NCI-H510A (cell line): ENCODE measurements at regions not wholly inside any gene's neighbourhood (a gene's known extent, or its start where the extent isn't known, plus 50 kb on each side); places are given as distances from the start of the nearest gene placed in this dataset.
"Not testable (repeated sequence)": the region's sequence is repeated elsewhere in the genome, so short reads cannot be mapped to it uniquely, and the experiment has no call there.

ENCODE experiments used
- DNase-seq: peaks from one replicate; lab custom pipeline; 2025; lab: John Stamatoyannopoulos, UW

DNA sequence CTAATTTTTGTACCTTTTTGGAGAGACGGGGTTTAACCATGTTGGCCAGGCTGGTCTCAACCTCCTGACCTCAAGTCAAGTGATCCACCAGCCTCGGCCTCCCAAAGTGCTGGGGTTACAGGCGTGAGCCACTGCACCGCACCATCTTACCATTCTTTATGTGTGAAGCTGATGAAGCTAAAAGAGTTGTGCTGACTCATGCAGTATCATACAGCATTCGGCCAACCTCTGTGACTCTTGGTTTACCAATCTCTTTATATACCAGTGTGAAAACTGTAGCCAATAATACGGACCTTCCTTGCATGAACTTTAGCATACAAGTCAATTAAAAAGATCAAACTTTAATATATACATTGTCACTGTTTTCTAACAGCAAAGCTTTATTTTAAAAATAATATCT is 878.2 kb upstream of the MBL2 start:
- no peak for DNase-seq

DNA sequence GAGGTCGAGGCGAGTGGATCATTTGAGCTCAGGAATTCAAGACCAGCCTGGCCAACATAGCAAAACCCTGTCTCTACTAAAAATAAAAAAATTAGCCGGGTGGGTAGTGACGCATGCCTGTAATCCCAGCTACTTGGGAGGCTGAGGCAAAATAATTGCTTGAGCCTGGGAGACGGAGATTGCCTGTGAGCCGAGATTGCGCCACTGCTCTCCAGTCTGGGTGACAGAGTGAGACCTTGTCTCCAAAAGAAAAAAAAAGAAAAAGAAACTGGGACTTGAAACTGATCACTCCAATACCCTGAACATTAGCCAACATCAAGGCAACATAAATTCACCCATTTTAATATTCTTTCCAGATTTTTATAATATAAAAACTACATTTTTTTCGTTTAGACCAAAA is 874.6 kb upstream of the MBL2 start:
- DNase-seq = not testable (repeated sequence)

DNA sequence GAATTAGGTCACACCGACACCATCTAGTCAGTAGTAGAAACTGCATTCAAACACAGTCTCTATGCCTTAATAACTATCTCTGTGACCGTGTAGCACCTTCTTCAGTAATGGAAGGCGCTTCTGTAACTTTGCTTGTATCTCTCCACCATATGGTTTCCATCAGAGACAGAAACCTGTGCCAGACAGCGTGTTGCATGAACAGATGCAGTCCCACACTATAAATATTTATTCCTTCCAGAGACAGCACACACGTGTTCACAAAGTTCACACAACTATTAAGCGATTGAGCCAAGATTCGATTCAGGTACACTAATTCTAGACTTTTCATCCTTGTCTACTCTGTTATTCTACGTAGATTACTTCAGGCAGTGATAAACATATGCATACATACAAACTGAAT is 873.9 kb upstream of the MBL2 start:
- DNase-seq = no peak

DNA sequence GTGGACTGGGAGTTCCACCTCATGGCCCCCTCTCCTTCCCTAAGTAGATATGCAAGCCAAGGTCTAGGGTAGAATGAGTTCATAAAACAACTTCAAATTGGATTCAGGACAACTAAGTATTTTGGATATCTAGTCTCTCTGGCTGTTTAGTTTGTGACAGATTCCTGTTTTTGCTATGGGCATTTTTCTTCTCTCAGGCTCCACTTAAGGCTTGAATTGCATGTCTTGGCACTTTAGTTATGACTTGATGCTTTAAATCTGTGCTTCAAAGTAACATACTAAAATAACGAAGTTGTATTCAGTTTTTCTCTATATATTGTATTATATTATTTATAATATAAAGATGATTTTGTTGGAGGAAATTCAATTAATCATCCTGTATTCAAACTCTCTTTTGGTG is 873.4 kb upstream of the MBL2 start:
- no peak for DNase-seq

DNA sequence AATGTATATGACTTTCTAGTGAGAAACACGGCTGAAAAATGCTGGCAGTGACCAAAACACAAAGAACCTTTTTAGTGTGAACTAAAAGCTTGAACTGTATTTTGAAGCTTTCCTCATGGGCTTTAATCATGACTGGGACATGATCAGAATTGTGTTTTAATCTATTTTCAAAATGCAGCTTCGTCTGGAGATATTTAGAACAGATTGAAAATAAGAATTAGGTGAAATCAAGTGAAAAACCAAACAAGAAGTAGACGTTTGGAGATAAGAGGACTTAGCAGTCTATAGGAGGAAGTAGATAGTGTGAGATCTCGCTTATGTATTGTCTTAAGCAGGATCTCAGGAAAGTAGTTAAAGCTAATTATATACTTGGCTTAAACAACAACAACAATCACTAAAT is 865.4 kb upstream of the MBL2 start:
- no peak for DNase-seq

DNA sequence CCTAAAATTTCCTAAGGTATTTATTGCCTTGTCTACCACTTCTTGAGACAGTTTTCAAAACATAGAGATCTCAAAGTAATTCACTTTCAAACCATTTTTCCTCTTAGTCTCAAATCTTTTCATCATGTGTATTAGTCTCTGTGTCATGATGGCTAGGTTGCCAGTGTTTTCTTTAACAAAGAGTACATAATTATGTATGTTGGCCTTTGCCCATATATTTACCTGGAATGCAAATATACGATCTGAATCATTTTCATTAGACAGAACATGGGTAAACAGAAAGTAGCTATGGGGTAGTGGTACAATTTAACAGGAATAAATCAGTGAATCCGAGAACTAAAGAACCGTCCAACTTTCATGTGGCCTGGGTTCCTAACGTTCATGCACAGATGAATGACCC is 852.1 kb upstream of the MBL2 start:
- DNase-seq = no peak

DNA sequence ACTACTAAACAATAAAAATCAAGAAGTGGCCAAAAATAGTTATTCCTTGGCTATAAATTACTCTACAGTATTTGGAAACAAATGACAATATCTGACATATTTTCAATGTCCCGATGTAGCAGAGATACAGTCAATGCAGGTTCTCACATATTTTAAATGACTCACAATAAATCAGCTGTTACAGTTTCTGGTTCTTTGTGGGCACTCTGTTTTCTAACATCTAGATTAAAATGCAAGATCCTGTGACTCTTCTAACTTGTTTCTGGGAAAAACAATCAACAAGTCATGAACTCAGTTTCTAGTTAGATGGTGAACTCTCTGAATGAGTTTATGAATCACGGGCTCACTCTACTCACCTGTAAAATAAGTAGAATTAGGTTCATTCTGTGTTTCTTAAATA is 849.6 kb upstream of the MBL2 start:
- DNase-seq = no peak

DNA sequence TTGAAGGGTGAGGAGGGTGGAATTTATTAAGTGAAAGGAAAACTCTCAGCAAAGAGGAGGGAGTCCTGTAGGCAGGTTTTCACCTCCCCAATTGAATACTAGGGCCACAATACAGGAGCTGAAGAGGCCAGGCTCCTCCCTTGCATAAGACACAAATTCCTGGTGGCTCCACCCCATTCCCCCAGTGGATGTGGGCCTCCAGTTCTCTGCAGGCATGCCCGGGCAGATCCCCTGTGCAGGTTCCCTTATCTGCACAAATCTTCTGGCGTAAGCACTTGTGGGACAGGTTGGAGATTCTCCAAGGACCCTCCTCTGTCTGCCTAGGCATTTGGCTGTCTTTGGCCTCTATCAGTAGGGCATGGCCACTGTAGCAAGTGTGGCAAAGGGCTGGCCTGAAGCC is 847.1 kb upstream of the MBL2 start:
- DNase-seq = no peak

DNA sequence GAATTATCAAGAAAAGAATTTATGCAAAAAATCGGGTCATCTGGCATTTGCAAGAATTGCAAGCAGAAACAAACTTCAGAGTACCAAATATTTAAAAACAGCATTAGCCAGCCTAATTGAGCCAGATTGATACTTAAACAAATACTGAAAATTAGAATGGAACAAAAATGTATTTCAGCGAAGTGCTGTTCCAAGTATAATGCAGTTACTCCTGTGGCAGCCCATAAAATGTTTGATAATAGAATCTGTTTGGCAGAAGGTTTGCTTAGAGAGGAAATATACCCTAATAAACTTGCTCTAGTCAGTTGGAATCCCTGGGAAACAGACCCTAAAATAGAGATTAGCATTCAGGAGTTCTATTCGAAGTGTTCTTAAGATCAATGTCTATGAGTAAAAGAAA is 835.1 kb upstream of the MBL2 start:
- DNase-seq = no peak

DNA sequence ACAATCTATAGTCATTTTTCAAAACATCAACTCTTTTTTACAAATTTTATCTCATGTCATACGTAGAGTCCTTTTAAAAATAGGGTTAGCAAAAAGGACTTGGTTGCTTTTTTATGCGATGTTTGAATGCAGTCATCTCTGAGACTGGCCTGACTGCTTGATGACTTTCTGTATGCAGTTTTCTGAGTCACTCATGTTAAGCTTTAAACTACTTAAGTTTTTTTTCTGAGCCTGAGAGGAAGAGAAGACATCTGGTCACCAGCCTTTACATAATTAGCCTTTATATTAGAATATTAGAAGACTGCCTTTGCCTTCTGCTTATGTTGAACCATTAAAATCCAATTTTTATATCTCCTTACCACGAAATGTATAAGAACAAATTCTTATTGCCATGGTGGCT is 834.4 kb upstream of the MBL2 start:
- no peak for DNase-seq

DNA sequence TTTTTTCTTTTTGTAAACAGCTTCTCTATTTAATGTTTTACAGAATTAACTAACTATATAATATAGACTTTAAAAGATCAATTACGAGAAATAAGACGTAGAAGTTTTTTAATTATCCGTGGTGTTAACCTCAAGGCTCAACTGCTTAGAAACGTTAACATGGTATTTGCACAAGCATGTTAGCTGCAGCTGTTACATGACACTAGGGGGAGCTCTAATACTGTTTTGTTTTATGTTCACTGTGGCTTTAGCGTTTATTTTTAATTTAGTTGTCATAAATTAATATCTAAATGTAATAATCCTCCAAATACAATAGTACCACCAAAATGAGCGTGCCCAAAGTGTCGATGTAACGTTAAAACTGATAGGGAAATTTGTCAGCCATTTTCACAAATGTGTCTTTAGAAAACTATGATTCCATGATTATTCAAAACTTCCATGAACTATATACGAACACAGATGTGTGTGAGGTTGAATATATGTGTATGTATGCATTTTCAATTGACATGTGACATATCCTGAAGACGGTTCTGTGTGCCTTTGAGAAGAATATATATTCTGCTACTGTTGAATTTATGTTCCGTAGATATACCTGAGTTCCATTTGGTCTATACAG is 828.8 kb upstream of the MBL2 start:
- DNase-seq = no peak

DNA sequence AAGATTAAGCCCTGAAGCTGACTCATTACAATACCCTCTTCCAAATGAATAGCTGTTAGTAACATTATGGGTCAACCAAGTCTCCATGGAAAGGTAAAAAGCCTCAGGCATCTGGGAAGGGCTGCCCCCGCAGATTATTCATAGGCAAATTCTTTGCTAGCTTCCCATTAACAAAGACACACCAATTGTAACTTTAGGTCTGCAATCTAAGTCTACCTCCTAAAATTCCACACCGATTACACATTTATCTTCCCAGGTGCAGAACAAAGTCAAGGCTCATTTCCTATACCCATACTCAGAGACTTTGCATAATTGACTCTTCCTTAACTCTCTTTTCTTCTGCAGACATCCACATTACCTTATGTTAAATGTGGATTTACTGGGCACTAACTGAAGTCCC is 826.3 kb upstream of the MBL2 start:
- DNase-seq = no peak

DNA sequence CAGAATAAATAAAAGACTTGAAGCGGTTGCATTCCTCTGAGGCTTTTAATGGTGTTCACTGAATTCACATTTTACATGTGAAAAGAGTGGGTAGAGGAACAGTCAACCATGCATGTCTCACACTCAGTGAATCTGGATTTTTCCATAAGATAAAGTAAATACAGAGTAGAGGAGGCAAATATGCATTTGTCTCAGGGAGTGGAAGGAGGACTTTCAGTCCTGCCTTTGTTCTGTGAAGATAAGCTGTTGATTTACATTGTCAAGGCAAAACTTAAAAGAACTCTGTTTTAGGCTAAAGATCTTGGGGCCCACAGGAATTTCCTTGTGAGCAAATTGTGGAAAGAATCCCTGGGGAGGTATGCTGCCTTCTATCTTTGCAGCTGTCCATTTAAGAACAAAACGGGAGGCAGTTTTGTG is 825.3 kb upstream of the MBL2 start:
- DNase-seq = no peak

DNA sequence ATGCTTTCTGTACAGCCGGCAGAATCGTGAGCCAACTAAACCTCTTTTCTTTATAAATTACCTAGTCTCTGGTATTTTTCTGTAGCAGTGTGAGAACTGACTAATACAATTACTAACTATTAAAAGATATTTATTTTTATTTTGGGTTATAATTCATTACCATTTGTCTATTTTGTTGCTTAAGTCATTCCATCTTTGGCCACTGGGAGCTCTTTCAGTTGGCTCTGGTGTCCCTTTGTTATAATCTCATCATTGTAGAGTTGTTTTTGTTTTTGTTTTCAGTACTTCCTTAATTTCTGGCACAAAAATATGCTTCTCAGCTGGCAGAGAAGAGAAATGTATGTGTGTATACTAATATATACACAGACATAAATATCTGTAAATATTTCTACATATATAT is 807.9 kb upstream of the MBL2 start:
- DNase-seq = no peak

DNA sequence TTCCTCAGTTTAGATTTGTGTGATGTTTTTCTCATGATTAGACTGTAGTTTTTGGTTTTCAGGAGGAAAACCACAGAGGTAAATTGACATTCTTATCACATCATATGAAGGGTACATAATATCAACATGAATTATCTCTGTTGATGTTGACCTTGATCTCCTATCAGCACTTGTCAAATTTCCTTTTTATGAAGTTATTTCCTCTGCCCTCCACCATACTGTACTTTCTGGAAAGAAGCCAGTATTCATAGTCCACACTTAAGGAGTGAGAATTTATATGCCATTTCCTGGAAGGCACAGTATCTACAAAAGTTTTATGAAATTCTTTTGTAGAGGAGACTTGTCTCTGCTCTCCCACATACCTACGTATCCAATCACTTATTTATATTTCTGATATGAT is 807.2 kb upstream of the MBL2 start:
- no peak for DNase-seq

DNA sequence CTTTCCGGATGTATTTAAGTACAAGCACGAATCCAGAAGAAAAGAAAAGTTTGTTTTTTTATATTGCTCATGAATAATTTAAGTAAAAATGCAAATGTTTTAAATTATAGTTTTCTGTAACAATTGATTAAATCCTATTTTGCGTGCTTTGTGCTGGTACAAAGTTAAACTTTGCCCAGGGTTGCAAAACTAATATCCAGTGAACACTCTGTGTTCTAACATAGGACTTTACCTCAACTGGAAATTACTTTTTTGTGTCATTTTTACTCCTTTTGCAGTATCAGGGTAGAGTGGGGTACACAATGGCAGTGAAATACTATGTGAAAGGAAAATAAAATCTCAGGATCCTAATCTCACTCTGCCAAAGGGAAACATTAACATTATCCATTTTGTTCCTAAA is 801.4 kb upstream of the MBL2 start:
- no peak for DNase-seq

DNA sequence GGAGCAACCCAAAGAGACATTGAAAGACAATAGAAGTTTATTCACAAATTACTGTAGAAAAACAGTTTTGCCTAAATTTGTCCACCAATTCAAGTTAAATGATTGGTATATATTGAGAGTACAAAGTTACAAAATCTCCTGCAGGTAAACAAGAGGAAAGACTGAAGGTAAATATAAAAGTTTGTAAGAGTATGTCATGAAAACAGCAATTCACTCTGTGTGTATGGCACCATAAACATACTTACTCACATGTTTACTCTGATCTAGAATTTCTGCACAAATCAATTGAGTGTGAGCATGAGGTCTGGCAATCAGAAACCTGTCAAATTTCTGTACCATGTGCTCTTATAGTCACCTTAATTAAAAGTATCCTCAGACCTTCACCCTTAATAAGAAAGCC is 800.9 kb upstream of the MBL2 start:
- DNase-seq = no peak

DNA sequence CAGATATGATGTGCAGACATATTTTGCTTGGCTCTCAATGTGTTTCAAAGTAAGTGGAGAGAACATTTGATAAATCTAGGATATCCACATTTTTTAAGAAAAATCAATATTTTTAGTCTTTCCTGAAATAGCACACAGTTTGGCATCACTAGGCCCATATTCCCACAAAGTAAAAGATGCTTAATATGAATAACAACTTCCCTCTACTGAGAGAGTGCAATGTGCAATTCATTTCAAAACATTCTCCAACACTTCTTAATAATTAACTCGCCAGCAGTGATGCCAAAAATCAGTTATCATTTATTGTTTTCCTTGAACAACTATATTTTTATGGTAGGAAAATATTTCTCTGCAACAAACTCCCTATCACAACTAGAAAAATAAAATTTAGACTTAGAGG is 800.2 kb upstream of the MBL2 start:
- DNase-seq = no peak

DNA sequence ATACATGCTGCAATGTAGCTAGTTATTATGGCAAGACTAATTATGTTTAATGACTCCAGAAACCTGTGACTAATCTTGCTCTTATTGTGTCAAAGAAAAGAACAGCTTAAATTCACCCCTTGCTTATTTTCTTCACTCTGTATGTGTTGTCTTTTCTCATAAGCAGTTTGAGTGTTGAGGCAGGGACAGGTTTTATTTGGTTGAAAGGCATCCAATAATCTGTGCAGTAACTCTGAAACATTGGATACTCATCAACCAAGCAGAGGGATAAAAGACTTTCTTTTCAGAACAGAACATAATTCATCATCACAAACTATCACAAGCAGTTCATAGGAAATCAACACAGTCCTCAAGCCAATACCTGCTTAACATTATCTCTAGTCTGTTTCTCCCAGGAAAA is 797.6 kb upstream of the MBL2 start:
- no peak for DNase-seq

DNA sequence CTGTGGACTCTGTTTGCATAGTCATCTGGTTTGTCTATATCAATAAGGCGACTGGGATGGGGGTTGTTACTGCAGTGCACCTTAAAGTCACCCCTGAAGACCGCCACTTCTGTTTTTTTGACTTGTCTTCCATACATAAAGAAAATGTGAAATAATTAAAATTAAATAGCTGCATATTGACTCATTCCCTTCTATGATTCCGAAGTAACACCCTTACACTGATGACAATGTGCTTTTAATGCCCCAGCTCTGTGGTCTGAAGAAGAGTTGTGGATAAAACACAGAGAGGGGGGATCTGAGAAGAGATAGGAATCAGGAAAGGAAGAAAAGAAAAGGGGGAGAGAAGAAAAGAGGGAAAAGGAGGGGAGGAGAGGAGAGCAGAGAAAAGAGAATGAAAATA is 796.9 kb upstream of the MBL2 start:
- DNase-seq = no peak

DNA sequence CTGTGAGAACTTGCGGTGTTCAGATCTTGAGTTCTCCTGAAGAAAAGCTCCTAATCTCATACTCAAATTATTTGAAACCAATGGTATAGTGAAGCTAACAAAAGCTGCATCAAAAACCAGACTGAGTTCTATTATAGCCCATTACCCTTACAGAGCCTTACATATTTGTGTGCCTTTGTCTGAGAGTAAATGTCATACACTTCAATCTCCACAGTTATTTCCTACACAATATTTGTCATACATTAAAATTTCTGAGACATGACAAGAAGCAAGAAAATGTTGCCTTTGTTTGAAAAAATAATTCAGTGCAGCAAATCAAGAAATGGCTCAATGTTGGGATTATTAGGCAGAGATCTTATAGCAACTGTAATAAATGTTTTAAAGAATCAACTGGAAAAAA is 776.1 kb upstream of the MBL2 start:
- DNase-seq = no peak

DNA sequence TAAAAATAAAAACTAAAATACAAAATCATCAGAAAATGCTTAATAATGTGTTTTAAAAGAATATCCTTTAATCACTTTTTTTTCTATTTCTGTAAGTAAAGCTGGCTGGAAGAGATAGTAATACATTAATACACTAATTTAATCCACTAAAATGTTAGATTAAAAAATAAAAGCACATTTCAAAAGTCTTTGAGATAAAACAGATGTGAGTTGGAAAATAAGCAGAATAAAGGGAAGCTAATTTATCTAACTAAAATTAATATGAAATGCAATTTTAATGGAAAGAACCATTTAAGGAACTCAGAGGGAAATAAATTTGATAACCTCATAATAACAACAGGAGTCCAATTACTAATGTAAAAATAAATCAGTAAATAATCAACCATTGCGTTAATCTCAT is 774.8 kb upstream of the MBL2 start:
- DNase-seq = no peak

DNA sequence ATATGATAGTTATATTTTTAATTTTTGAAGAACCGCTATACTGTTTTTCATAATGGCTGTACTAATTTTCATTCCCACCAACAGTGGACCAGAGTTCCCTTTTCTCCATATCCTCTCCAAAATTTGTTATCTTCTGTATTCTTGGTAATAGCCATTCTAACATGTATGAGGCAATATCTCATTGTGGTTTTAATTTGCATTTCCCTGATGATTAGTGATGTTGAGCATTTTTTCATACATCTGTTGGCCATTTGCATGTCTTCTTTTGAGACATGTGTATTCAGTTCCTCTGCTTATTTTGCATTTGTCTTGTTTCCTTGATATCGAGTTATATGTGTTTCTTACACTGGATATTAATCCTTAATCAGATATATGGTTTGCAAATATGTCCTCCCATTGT is 770.8 kb upstream of the MBL2 start:
- no peak for DNase-seq

DNA sequence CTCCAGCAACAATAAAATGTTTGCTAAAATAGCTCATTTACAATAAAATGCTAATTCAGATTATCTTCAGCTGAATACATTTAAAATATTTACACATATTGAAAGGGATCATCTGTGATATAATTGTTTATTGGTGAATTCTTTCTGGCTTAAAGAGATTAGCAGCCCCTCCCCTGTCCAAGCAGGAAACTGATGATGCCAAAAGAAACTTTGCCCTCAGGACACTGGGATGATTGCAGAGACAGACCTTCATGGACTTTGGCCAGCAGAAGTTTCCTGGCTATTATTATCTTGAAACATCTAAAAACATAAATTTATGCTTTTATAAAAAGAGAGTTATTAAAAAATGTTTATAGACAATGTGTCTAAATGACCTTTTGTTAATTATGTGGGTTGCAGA is 764.9 kb upstream of the MBL2 start:
- no peak for DNase-seq

DNA sequence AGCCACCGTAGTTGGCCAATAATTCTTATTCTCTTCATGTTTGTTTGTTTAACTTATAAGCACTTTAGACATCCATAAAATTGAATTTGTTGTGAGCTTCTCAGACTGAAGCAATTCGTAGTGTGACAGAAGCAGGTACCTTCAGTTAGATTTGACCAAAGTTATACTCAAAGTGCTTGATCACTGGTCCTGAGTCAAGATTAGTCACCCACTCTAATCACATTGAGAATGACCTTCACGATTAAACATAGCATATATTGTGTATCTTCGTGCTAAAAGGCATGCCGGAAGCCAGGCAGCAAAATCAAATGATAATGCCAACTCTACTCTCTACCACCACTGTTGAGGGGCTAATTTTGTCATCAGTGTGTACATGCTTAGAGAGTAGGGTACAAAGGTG is 763.7 kb upstream of the MBL2 start:
- no peak for DNase-seq
